ENCODE measurements at regions not wholly inside any gene's neighbourhood (a gene's known extent, or its start where the extent isn't known, plus 50 kb on each side); places are given as distances from the start of the nearest gene placed in this dataset.
"Not testable (repeated sequence)": the region's sequence is repeated elsewhere in the genome, so short reads cannot be mapped to it uniquely, and the experiment has no call there.

- H3K4me3 ChIP-seq, result no peak overlapping the region
- no peak for ATAC-seq
- no peak overlapping the region for H3K27ac ChIP-seq
- no peaks in the 10 kb centered on the region for H3K4me1 ChIP-seq
- H3K9me3 ChIP-seq, result no peaks in the 10 kb centered on the region
- no peaks in the 10 kb centered on the region for H3K36me3 ChIP-seq
- TF ChIP-seq, protein P1, sequence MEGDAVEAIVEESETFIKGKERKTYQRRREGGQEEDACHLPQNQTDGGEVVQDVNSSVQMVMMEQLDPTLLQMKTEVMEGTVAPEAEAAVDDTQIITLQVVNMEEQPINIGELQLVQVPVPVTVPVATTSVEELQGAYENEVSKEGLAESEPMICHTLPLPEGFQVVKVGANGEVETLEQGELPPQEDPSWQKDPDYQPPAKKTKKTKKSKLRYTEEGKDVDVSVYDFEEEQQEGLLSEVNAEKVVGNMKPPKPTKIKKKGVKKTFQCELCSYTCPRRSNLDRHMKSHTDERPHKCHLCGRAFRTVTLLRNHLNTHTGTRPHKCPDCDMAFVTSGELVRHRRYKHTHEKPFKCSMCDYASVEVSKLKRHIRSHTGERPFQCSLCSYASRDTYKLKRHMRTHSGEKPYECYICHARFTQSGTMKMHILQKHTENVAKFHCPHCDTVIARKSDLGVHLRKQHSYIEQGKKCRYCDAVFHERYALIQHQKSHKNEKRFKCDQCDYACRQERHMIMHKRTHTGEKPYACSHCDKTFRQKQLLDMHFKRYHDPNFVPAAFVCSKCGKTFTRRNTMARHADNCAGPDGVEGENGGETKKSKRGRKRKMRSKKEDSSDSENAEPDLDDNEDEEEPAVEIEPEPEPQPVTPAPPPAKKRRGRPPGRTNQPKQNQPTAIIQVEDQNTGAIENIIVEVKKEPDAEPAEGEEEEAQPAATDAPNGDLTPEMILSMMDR (IDR thresholded peaks at IDR 0.05), result no peak
- intact Hi-C loops (cut with DNase I), result no loop called here
- peak in 1 of 4 donors; percentile 49 for DNase-seq
- no peaks in the 10 kb centered on the region for H3K27me3 ChIP-seq
These were observed 164.7 kb downstream of the GOLGA6L6 start for GRCh38 chr15:20376872-20377271.

- H3K36me3 ChIP-seq; H3K9me3 ChIP-seq; DNase-seq; H3K4me1 ChIP-seq; H3K27ac ChIP-seq; intact Hi-C loops (cut with DNase I); H3K27me3 ChIP-seq; ATAC-seq; H3K4me3 ChIP-seq: not testable (repeated sequence)
These were observed 169.2 kb downstream of the GOLGA6L6 start for GRCh38 chr15:20372416-20372815.

DNA sequence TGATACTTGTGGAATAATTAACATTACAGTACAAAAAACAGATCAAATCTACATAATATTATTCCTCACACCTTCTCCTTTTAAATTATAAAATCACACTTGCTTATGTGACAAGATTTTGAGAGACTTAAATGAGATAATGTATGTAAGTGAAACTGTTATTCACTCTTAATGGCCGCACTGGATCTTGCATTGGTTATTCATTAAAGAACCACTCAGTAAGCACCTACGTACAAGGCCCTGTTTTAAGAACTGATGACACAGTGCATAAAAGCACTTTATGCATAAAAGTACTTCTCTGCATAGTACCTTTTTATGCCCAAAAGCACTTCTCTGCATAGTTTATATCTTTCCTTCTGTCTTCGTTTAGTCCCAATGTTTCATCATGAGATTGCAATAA is 172.1 kb downstream of the GOLGA6L6 start:
- Histone ChIP-seq H3K27me3 (no peaks in the 10 kb centered on the region), H3K9me3 (no peaks in the 10 kb centered on the region), H3K27ac (no peak overlapping the region), H3K4me1 (no peaks in the 10 kb centered on the region), H3K36me3 (no peaks in the 10 kb centered on the region), H3K4me3 (no peak overlapping the region)
- ATAC-seq (no peak), DNase-seq (no peak)
- intact Hi-C loops (cut with DNase I), result no loop called here
- TF ChIP-seq, protein P1 (IDR thresholded peaks at IDR 0.05), result no peak

DNA sequence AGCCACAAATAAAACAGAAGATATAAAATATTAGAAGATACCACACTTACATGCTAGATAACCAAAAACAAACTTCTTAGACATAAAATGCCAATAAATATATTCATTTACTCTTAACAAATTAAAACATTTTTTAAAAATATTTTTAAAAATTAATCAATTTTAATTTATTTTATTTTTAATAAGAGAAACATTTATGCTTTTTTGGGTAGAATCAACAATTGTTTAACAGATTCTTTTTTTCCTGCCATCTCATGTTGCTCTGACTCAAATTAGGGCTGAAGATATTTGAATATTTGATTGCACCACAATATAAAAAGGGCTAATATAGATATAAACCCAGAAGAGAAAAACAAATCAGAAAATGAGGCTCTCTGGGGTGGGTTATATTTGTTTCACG is 172.6 kb downstream of the GOLGA6L6 start:
- Histone ChIP-seq H3K27me3 (no peaks in the 10 kb centered on the region), H3K27ac (no peak overlapping the region), H3K4me1 (no peaks in the 10 kb centered on the region), H3K4me3 (no peak overlapping the region), H3K36me3 (no peaks in the 10 kb centered on the region), H3K9me3 (no peaks in the 10 kb centered on the region)
- intact Hi-C loops (cut with DNase I), result no loop called here
- no peak for ATAC-seq
- TF ChIP-seq, protein P1 (IDR thresholded peaks at IDR 0.05), result no peak
- DNase-seq, result no peak

- Histone ChIP-seq H3K27ac (no peak overlapping the region), H3K36me3 (no peaks in the 10 kb centered on the region), H3K9me3 (no peaks in the 10 kb centered on the region), H3K4me1 (no peaks in the 10 kb centered on the region), H3K27me3 (no peaks in the 10 kb centered on the region), H3K4me3 (no peak overlapping the region)
- TF ChIP-seq, protein P1 (IDR thresholded peaks at IDR 0.05), result no peak
- no peak for ATAC-seq
- no peak for DNase-seq
- intact Hi-C loops (cut with DNase I), result no loop called here
These were observed 174.5 kb downstream of the GOLGA6L6 start for GRCh38 chr15:20367093-20367492.

DNA sequence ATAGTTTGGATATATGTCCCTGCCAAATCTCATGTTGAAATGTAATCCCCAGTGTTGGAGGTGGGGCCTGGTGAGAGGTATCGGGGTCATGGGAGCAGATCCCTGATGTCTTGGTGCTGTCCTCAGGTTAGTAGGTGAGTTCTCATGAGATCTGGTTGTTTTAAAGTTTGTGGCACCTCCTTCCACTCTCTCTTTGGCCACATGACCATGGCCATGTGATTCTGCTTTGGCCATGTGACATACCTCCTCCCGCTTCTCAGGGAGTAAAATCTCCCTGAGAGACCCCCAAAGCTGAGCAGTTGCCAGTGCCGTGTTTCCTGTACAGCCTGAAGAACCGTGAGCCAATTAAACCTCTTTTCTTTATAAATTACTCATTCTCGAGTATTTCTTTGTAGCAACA is 178.0 kb downstream of the GOLGA6L6 start:
- H3K9me3 ChIP-seq; intact Hi-C loops (cut with DNase I); DNase-seq; H3K27me3 ChIP-seq; H3K27ac ChIP-seq; ATAC-seq; H3K4me3 ChIP-seq; H3K4me1 ChIP-seq; H3K36me3 ChIP-seq: not testable (repeated sequence)
